ENCODE measurements at regions not wholly inside any gene's neighbourhood (a gene's known extent, or its start where the extent isn't known, plus 50 kb on each side); places are given as distances from the start of the nearest gene placed in this dataset.

DNA sequence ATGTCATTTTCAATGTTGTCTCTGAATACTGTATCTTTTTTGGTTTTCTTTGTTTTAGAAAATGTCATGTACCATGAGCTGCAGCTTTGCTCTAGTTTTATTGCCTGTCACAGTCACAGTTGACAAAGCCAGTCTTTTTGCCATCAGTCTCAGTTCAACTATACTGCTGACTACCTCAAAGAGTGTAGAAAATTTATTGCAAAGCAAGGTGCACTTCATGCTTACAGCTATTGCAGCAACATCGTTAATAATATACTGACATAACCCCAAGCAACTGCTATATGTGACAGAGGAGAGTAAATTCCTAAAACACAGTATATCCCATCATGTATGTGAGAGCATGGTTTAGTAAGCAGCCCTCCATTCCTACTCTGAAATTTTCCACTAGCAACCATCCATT lies 2022.3 kb downstream of the ARAP2 start:
- H3K36me3 ChIP-seq, result no peaks in the 10 kb centered on the region
- ATAC-seq (no peak), DNase-seq (no peak)
- whole genome bisulfite sequencing, 2 donors, result 79 to 83% methylated on average over 1 of the region's 1 CpG
- no peak overlapping the region for H3K4me3 ChIP-seq
- peaks cover 0 to 21% (median 3%) of the 10 kb centered on the region in 11 donors for H3K9me3 ChIP-seq
- TF ChIP-seq, protein P1, sequence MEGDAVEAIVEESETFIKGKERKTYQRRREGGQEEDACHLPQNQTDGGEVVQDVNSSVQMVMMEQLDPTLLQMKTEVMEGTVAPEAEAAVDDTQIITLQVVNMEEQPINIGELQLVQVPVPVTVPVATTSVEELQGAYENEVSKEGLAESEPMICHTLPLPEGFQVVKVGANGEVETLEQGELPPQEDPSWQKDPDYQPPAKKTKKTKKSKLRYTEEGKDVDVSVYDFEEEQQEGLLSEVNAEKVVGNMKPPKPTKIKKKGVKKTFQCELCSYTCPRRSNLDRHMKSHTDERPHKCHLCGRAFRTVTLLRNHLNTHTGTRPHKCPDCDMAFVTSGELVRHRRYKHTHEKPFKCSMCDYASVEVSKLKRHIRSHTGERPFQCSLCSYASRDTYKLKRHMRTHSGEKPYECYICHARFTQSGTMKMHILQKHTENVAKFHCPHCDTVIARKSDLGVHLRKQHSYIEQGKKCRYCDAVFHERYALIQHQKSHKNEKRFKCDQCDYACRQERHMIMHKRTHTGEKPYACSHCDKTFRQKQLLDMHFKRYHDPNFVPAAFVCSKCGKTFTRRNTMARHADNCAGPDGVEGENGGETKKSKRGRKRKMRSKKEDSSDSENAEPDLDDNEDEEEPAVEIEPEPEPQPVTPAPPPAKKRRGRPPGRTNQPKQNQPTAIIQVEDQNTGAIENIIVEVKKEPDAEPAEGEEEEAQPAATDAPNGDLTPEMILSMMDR (IDR thresholded peaks at IDR 0.05), result no peak
- H3K4me1 ChIP-seq, result no peaks in the 10 kb centered on the region
- intact Hi-C loops (cut with DNase I), result no loop called here
- no peak overlapping the region for H3K27ac ChIP-seq
- no peaks in the 10 kb centered on the region for H3K27me3 ChIP-seq

DNA sequence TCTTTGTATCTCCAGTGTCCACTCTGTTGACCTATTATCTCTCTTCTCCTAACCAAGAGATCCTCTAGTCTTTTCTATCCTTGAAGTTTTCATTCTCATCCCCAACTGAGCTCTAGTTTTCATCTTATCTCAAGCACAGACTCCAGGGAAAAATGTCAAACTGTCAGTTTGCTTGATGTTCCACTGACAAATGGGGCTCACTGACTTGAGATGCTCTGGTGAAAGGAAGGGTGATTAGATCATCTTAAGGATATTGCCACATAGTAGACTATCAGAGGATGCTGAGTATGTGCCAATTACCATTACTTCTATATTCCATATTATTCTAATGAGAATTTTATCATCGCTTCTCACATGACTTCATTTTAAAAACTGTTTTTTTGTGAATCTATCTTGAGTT lies 2008.2 kb downstream of the ARAP2 start:
- DNase-seq, result no peak
- no peak overlapping the region for H3K4me3 ChIP-seq
- WGBS, 2 donors, result 84 to 87% methylated on average over 1 of the region's 1 CpG
- H3K36me3 ChIP-seq, result no peaks in the 10 kb centered on the region
- ATAC-seq, result no peak
- intact Hi-C loops (cut with DNase I), result loop anchor here in 1 of 10 donors (10.0 kb wide), 1 partner anchor 561 kb away; no protein-coding TSS in a partner anchor
- no peaks in the 10 kb centered on the region for H3K4me1 ChIP-seq
- TF ChIP-seq, protein P1 (IDR thresholded peaks at IDR 0.05), result no peak
- peaks cover 0 to 14% (median 0%) of the 10 kb centered on the region in 11 donors for H3K9me3 ChIP-seq
- no peak overlapping the region for H3K27ac ChIP-seq
- no peaks in the 10 kb centered on the region for H3K27me3 ChIP-seq

DNA sequence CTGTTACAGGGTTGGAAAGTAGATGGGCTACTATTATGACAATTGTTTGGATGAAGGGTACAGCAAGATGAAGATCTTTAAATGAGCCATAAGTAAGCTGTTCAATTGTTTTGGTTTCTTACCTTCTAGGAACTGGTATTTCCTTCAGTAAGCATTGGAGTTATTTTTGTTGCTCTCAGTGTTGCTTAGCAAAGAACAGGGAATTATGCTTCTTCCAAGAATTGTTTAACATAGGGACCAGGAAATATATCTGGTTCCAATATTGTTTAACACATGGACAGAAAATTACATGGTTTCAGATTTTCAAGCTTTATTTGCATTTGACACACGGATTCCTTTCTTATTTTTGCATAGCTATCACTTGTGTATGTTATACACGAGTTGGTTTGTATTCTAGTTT lies 1999.0 kb downstream of the ARAP2 start:
- intact Hi-C loops (cut with DNase I), result no loop called here
- H3K4me1 ChIP-seq, result no peaks in the 10 kb centered on the region
- H3K4me3 ChIP-seq, result no peak overlapping the region
- 78 to 80% methylated on average over 2 of the region's 2 CpGs for WGBS, 2 donors
- H3K9me3 ChIP-seq, result peaks cover 0 to 22% (median 0%) of the 10 kb centered on the region in 11 donors
- no peak overlapping the region for H3K27ac ChIP-seq
- DNase-seq (no peak), ATAC-seq (no peak)
- H3K36me3 ChIP-seq, result no peaks in the 10 kb centered on the region
- no peaks in the 10 kb centered on the region for H3K27me3 ChIP-seq
- TF ChIP-seq, protein P1 (IDR thresholded peaks at IDR 0.05), result no peak

DNA sequence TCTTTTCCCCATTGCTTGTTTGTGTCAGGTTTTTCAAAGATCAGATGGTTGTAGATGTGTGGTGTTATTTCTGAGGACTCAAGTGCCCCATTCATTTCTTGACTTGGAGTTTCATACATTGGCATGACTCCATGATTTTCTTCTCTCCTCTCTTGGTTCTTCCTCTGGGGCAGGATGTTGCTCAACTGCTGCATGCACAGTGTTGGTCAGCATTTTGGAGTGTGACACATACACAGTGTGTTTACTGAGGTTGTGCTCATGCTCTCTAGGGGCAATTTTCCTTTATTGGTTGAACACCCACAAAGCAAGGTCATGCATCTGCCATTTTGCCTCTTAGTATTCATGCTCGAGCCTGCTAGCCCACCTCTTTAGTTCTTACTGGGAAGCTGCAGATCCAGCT lies 1993.8 kb downstream of the ARAP2 start:
- TF ChIP-seq, protein P1 (IDR thresholded peaks at IDR 0.05), result no peak
- no peaks in the 10 kb centered on the region for H3K27me3 ChIP-seq
- DNase-seq (no peak), ATAC-seq (no peak)
- H3K36me3 ChIP-seq, result no peaks in the 10 kb centered on the region
- H3K4me3 ChIP-seq, result no peak overlapping the region
- no peaks in the 10 kb centered on the region for H3K4me1 ChIP-seq
- WGBS, 2 donors, result 81 to 88% methylated on average over 1 of the region's 1 CpG
- H3K27ac ChIP-seq, result no peak overlapping the region
- peaks cover 0 to 27% (median 0%) of the 10 kb centered on the region in 11 donors for H3K9me3 ChIP-seq
- intact Hi-C loops (cut with DNase I), result no loop called here
